Ovary (tissue), 3 donors: ENCODE measurements at regions not wholly inside any gene's neighbourhood (a gene's known extent, or its start where the extent isn't known, plus 50 kb on each side); places are given as distances from the start of the nearest gene placed in this dataset.

Experiments used
- CTCF ChIP-seq, 3 donors: fragments of 450-650 bp in 2 of 3; fragments of 200-600 bp in 1 of 3; IDR thresholded peaks; one replicate each; pipeline versions ENCODE4 v1.5.1 to v1.8.0; 2016 to 2022; ENCODE audit warnings: antibody characterized with exemption in 3 of 3, mild to moderate bottlenecking in 1 of 3
- POLR2A ChIP-seq: fragments of 450-650 bp; IDR thresholded peaks from one replicate; pipeline ENCODE4 v1.6.1; 2017; ENCODE audit warnings: antibody characterized with exemption, mild to moderate bottlenecking, moderate library complexity
- donor health status: DM: no; HTN: no; CAD: no.

GRCh38 chr2:210965472-210965871, 409.1 kb downstream of the CPS1 start:
- TF ChIP-seq POLR2A (no peak), CTCF (IDR thresholded peaks at IDR 0.05) (no peak)
